HG02798 (cell line): ENCODE measurements at regions not wholly inside any gene's neighbourhood (a gene's known extent, or its start where the extent isn't known, plus 50 kb on each side); places are given as distances from the start of the nearest gene placed in this dataset.
A peak's percentile ranks its signal among the peaks of the same experiment; 100 is the strongest.

Experiments
- ATAC-seq: cut with Tn5 transposase; IDR thresholded peaks from one replicate; pipeline ENCODE4 v1.9.1; 2021; ENCODE audit warnings: mild to moderate bottlenecking; ENCODE audit not compliant: unreplicated experiment, poor library complexity

DNA sequence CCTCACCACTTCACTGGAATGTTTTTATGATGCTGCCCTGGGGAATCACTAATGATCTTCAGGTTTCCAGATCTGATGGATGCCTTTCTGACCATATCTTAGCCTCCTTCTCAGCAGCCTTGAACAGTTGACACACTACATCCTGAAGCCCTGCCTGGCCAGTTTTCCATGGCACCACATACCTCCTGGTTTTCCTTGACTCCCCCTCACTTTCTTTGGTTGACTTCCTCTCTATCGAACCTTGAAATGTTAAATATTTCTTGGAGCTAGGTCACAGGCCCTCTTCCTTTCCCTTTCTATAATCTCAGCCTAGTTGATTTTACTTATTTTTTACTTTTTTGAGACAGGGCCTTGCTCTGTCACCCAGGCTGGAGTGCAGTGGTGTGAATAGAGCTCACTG lies 108.8 kb upstream of the CDK1 start:
- no peak for ATAC-seq

DNA sequence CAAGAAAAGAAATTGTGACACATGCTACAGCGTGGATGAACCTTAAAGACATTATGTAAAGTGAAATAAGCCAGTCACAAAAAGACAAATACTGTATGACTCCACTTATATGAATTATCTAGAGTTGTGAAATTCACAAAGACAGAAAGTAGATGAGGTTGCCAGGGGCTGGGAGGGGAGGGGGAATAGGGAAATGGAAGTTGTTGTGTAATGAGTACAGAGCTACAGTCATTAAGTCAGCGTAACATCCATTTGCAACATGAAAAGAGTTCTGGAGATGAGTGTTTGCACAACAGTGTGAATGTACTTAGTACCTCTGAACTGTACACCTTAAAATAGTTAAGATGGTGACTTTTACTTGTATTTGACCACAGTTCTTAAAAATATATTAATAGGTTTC lies 112.1 kb upstream of the CDK1 start:
- ATAC-seq = no peak

DNA sequence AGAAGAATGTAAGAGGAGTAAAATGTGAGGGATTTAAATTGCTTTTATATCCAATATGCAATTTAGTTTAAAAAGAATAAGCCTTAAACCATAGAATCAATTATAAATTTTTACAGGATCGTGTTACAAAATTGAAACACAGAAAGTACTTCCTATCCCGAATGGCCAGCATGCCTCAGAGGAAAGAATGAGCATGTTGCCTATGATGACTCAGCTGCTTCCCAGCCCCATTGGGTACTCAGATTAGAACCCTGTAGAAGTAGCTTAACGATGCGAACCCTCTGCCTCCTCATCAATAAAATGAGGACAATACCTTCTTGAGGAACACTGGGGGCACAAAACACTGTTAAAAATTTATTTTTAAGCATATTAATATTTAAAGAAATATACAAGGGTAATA lies 113.4 kb upstream of the CDK1 start:
- ATAC-seq = no peak

DNA sequence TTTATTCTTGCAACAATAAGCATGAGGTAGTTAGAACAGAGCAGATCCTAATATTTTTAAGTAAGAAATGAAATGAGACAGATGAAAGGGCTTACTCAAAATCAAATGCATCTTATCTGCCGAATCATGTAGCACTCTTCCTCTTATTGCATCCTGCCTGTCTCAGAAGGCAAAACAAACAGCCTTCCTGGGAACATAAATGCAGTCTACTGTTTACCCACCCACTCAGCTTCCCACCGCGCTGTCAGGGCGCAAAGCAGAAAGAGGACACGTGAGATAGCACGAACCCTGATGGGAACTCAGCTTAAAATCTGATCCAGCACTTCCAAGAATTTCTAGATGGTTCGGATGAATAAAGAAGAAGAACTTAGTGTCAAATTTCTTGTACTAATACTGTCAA lies 114.4 kb upstream of the CDK1 start:
- ATAC-seq = no peak

DNA sequence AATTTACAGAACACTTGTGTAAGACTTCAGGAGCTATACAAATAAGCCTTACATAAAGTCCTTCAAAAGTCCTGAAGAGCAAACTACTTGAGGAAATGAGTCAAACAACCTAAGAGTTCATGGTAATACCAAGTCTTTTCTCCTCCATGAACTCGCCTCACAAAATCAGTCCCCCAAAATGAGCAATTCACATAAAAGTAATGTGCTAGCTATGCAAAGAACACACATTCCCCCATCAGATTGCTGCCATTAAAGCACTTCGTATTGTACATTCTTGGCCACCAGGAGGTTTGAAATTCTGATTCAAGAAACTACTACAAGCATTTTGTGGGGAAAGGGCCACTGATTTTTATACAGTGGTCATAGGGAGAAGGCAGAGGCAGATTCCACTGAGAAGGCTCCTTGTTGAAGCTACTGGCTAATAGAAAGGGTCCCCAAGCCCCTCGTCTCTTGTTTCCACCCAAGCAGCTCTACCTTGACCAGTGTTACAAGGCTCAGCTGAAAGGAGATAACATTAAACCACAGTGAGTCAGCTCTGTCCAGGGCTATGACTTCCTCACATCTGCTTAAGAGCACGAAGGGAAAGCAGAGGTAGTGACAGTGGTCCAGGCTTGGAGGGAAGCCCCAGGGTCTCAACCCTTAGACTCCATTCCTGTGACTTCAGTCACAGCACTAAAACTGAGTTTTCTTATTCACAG lies 115.2 kb upstream of the CDK1 start:
- no peak for ATAC-seq

DNA sequence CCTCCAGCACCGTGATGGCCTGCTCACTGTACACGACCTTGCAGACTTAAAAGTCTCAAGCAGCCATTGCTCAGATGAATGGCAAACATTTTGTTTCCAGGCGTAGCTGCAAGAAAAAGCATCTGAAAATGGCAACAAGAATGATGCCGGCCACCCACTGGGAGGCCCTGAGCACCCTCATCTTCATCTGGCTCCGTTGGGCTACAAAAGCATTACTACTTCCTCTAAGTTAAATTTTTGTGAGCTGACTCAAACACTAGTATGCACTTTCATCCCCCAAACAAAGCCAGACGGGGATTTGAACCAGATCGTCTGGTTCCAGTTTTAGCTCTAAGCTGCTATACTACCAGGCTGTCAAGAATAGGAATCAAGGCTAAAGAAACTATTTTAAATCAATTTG lies 116.6 kb upstream of the CDK1 start:
- ATAC-seq = no peak

DNA sequence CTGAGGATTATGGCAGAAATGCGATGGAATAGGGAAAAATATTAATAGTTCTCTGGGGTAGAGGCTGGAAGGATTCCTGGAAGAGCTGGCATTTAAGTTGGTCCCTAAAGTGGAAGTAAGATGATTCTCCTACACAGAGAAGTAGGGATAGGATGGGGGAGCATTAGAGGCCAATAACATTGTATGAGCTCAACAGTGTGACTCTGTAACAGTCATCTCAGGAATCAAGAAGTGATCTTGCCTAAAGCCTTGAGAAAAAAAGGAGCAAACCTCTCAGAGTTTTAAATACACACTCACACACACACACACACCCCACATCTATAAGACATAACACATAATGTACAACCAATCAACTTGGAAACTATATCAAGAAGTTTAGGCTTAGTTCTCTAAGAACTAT lies 117.7 kb upstream of the CDK1 start:
- no peak for ATAC-seq

DNA sequence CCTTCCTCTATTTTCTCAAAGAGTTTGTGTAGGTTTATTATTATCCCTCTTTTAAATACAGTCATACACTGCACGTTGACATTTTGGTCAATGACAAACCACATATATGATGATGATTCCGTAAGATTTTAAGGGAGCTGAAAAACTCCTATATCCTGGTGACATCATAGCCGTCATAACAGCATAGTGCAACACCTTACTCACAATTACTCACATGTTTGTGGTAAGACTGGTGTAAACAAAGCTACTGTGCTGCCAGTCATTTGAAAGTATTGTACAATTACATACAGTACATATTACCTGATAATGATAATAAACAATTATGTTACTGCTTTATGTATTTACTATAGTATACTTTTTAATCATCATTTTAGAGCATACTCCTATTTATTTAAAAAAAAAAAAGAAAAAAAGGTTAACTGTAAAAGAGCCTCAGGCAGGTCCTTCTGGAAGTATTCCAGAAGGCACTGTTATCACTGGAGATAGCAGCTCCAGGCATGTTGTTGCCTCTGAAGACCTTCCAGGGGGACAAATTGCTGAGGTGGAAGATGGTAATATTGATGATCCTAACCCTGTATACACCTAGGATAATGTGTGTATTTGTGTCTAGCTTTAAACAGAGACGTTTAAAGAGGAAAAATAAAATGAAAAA lies 123.3 kb upstream of the CDK1 start:
- ATAC-seq = no peak

DNA sequence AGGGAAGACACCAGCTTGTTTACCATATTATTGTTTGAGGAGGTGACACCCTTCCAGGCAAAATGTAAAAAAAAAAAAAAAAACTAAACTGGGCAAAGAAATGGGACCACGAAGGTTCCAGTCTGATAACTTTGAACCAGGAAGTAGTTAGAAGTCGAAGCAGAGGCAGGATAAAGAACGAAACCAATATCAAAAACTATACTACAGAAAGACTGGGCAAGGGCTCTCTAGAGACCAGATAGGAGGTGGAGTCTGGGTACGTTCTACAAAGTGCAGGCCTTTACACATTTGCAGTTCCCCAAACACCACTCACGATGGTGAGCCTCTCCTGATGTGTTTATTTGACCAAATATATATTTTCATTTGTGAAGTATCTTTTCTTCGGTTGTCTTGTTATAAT lies 125.7 kb upstream of the CDK1 start:
- peak; percentile 76 for ATAC-seq

DNA sequence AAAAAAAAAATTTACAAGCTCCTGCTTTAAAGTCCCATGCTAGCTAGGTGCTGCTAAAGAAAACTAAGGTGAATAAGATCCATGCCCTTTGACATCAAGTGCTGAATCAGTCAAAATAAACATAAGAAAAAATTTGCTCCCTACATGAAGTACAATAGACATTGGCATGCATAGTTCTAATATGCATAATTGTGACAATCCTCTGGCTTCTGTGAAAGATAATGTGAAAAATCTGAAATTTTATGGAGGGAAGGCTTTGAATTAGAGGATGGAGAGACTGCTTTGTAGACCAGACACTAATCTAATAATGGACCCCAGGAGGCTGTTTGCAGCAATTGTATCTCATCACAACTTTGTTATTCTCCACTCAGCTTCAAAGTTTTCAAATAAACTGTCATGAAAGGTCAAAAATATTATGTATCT lies 127.9 kb upstream of the CDK1 start:
- ATAC-seq = no peak

DNA sequence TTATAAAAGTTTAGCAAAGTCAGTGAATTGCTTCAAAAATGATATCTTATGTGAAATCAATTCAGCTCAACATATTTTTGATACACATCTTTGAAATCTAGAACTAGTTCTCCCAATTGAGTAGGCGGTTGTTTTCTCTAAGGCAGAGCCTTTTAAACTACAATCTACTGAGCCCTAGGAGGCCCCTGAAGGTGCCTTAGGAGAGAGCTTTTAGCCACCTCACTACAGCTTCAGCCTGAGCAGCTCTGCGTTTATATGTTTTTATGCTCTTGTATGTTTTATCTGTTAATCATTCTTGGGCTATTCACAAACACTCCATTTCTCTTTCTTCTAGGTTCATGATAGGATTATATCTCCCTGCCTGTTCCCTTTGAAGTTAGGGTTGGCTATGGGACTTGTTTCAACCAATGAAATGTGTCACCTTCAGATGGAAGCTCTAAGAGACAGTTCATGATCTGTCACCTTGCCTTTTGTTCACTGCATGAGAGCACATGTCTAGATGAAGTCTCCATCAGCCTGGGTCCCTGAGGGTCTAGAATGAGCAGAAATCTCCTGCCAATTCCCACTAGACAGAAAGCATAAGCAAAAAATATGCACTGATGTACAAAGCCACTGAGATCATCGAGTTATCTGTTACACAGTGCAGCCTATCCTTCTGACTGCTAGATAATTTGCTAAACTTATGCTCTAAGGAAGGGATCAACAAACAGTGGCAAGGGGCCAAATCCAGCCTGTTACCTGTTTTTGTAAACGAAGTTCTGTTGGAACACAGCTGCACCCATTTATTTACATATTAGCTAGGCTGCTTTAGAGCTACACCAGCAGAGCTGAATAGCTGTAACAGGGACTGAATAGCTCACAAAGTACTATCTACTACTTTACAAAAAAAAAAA lies 128.5 kb upstream of the CDK1 start:
- no peak for ATAC-seq

DNA sequence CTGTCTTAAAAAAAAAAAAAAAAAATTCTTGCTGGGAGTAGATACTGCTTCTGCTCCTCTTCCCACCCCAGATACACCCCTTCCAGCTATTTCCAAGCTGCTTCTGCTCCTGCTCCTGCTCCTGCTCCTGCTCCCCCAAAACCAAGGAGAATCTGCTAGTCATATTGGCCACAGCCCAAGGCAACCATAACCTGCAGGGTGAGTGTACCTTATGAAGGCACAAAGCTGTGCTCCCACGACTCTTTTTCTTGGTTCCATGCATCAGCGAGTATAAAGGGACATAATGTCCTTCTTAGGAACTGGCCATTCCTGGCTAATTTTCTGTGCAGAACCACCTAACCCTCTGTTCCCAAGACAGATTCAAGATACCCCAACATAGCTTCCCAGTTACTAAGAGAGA lies 129.5 kb upstream of the CDK1 start:
- no peak for ATAC-seq

DNA sequence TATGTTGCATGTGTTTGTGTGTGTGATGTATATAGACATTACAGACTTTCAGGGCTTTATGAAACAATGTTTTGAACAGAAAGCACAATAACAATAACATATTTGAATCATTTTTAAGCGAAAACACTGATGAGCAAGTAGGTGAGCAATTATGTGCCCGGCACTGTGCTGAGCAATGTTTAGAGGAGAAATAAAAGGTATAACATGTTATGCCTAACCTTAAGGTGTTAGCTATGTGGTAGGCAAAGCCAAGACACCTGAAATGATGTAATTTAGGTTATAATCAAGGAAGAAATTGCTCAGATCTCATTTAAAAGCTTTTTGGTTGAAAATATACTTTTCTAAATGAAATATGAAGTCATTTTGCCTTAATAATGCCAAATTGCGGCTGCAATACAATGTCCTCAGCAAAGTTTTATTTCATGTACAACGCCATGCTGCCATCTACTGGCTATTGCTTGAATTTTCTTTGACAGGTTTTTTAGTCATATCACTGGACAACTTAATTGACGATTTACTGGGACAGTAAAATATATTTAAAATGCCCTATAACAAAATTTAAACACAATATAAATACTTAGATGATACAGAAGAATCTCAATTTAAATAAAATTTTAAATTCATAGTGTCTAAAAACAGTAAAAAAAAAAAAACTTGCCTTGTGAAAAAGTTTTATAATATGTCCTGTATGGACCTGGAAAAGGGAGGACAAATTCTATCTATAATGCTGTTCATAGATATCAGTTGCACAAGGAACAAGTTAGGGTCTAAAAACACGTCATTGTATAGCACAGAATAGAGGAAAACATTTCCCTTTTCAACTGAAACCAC lies 131.1 kb upstream of the CDK1 start:
- peak; percentile 76 for ATAC-seq

DNA sequence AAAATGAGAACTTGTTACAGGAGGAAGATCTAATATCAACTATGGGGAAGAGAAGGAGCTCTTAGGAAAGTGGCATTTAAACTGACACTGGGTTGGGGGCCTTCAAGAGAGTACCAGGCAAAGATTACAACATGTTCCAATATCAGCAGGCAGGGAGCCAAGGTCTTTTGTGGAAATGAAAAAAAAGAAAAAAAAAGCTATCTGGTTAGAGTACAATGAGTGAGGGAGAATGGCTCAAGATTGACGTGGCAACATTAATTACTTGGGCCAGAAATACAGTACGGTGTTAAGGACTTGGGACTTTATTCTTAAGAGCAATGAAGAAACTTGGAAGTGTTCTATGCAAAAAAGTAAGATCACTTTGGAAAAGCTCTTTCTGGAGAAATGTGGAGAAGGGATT lies 132.3 kb upstream of the CDK1 start:
- ATAC-seq = no peak

DNA sequence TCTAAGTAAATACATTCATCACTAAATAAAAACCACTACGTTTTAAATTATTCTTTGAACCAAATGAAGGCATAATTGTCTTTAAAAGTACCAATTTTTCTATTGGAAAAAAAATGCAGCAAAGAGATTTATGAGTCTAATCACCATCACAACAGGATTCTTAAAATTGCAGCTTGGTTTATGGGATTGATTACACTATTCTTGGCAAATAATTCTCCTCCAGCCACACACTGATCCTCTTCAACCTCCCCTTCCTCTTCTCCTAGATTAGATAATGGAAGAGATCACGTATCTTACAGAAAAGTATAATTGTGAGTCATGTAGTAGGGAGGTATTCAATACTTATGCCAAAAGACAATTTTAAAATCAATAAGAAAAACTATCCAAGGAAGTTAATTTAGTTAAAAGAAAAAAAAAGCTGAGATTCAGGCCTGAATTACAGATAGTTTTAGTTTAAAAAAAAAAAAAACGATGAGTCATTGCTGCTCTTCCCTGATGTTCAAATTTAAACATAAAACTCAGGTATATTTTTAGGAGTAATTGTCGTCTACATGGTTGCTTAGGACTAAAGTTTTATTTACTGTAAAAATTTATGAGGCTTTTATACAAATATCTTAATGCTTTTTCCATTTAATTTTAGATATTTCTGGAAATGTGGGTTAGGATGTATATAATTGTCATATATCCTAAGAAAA lies 133.7 kb upstream of the CDK1 start:
- no peak for ATAC-seq

DNA sequence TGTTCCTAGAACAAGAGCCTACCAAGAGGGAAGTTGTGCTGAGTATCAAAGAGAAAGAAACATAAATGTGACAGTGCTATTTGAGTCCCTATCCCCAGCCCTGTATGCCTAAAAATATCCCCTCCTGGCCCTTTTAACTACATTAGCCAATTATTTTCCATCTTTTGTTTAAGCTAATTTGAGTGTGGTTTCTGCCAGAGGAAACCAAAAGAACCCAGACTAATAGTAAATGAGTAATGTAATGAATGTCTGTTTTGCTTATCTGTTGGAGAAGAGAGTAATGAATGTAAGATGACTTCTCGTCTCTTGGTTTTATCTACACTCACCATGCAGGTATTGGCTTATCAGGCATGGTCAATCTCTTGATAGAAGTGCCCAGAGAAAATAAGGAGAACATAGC lies 134.4 kb upstream of the CDK1 start:
- no peak for ATAC-seq

DNA sequence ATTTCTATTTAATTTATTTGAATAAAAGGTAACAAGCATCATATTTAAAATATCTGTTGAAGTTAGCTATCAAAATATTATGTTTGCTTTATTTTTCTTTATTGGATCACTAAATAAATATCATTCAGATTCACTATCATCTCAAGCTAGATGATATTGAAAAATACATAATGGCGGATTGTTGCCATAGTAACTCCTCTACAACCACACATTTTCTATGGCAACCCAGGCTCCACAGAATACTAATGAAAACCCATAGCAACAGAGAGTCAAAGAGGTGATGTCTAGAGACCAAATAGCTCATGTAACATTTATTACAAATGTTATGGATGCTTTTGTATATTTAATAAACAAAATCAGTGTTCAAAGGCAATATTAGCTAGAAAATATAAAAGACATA lies 148.9 kb upstream of the CDK1 start:
- no peak for ATAC-seq

DNA sequence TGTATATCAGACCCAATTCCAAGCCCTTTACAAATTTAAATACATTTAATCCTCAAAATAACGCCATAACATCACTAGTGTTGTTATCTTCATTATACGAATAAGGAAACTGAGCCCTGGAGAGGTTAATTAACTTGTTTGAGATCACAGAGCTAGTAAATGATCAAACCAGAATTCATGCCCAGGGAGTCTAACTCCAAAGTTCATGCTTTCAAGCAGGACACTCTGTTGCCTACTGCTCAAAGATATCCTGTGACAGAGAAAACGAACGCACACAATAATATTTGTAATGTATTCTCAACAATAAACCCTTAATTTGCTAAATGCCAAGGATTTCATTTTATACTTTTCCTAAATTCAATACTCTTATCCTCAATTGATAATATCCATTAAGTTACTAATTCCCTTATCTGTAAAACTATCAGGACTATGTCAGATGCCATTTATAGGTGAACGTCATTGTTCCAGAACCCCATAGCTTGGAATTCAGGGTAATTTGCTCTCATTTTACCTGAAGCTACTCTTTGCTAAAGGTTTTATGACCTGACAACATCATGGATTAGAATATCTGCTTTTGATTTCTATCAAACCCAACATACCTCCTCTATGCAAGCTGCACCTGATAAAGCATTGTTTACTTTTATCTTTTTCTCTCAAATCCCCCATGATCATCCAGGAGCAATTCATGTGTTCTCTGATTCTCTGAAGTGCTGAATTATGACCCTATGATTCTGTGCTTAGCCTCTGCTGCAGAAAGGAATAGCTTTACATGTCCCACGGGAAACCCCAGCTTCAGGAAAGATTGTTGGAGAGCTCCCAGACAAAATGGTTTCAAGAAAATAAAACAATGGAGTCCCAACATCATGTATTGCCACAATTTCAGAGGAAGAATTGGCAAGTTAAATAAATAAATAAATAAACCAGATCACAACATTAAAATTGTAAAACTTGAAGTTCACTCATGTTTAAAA lies 150.2 kb upstream of the CDK1 start:
- no peak for ATAC-seq

DNA sequence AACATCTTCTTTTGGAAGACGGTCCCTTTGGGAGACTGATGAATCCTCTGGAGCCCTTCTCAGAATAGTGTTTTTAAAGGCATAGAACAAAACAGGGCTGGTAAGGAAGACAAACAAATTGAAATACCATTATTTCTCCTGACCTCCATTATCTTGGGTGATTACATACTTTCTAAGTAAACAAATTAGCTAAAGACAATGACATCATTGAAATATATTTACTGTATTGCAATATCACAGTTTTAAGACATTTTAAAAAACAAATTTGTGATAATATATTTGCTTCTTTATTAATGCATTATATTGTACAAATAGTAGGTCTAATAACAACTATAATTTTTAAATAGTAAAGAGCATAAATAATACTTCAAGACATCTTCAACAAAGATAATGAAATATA lies 152.2 kb upstream of the CDK1 start:
- no peak for ATAC-seq
